H1 (cell line): ENCODE measurements at regions not wholly inside any gene's neighbourhood (a gene's known extent, or its start where the extent isn't known, plus 50 kb on each side); places are given as distances from the start of the nearest gene placed in this dataset.

ENCODE experiments used
- CTCF ChIA-PET: fragments of 300-600 bp; sonication (Branson Sonifier 250); formaldehyde crosslinking; loops from one replicate; lab custom pipeline; 2021; ENCODE audit not compliant: partially characterized antibody; lab: Charles Lee
- POLR2A ChIA-PET: fragments of 300-600 bp; sonication (Branson Sonifier 250); formaldehyde crosslinking; loops from one replicate; lab custom pipeline; 2021; ENCODE audit warnings: inconsistent platforms; ENCODE audit not compliant: partially characterized antibody; lab: Charles Lee
- DNase-seq, 2 experiments: peaks; one replicate each; pipeline versions ENCODE4 v3.0.0 to v3.0.0-alpha.2; 2010 to 2022; ENCODE audit warnings: low spot score in 2 of 2, low read depth in 1 of 2, mixed read lengths in 1 of 2
- FAIRE-seq: peaks from 2 replicates; lab custom pipeline; 2011; peaks lifted over from hg19 to GRCh38; lab: Jason Lieb, UNC
- H2AFZ ChIP-seq: 2 replicates; pipeline ENCODE4 v1.8.1; 2012; ENCODE audit warnings: low read length, inconsistent platforms
- H2AK5ac ChIP-seq: 2 replicates; pipeline ENCODE4 v1.6.1; 2013; ENCODE audit warnings: low read depth, low read length
- H2BK120ac ChIP-seq: replicated peaks from 2 replicates; pipeline ENCODE3; 2013; ENCODE audit warnings: low read depth, low read length, inconsistent platforms
- H2BK12ac ChIP-seq: 2 replicates; pipeline ENCODE4 v1.6.1; 2013; ENCODE audit warnings: low read depth, low read length
- H2BK15ac ChIP-seq: 2 replicates; pipeline ENCODE4 v1.6.1; 2013; ENCODE audit warnings: low read length
- H2BK20ac ChIP-seq: 2 replicates; pipeline ENCODE4 v1.6.1; 2013; ENCODE audit warnings: low read length
- H2BK5ac ChIP-seq: 2 replicates; pipeline ENCODE4 v1.6.1; 2013; ENCODE audit warnings: low read depth, low read length
- H3K14ac ChIP-seq: 2 replicates; pipeline ENCODE4 v1.6.1; 2013; ENCODE audit warnings: inconsistent platforms; ENCODE audit not compliant: insufficient read length
- H3K18ac ChIP-seq: 2 replicates; pipeline ENCODE4 v1.6.1; 2013; ENCODE audit warnings: low read length; ENCODE audit errors: extremely low read depth
- H3K23ac ChIP-seq: 2 replicates; pipeline ENCODE4 v1.6.1; 2013; ENCODE audit warnings: inconsistent platforms; ENCODE audit not compliant: insufficient read length
- H3K23me2 ChIP-seq: 2 replicates; pipeline ENCODE4 v1.6.1; 2013; ENCODE audit warnings: low read depth, low read length
- H3K27ac ChIP-seq: 2 replicates; pipeline ENCODE4 v1.6.1; 2011; ENCODE audit warnings: low read depth, low read length, inconsistent platforms
- H3K27me3 ChIP-seq, 4 experiments: replicated peaks in 1 of 4; 1 replicate in 1 of 4; 2 replicates in 3 of 4; pipeline versions ENCODE4 v1.6.1 to v1.8.1; 2011 to 2013; ENCODE audit warnings: low read length in 3 of 4, mild to moderate bottlenecking in 3 of 4, inconsistent platforms in 2 of 4, mixed read lengths in 2 of 4, moderate library complexity in 1 of 4; ENCODE audit not compliant: control insufficient read depth in 3 of 4, insufficient read depth in 3 of 4; ENCODE audit errors: extremely low read depth in 1 of 4
- H3K36me3 ChIP-seq, 4 experiments: 2 replicates each; pipeline versions ENCODE4 v1.6.1 to v1.8.1; 2011 to 2013; ENCODE audit warnings: mild to moderate bottlenecking in 4 of 4, low read length in 3 of 4, moderate library complexity in 2 of 4, control low read depth in 1 of 4, inconsistent platforms in 1 of 4; ENCODE audit not compliant: insufficient read depth in 4 of 4, control insufficient read depth in 2 of 4
- H3K4ac ChIP-seq: replicated peaks from 2 replicates; pipeline ENCODE3; 2013; ENCODE audit warnings: low read length, low read depth, mixed read lengths, inconsistent platforms; ENCODE audit not compliant: insufficient read length
- H3K4me1 ChIP-seq, 4 experiments: replicated peaks in 1 of 4; 1 replicate in 1 of 4; 2 replicates in 3 of 4; pipeline versions ENCODE4 v1.6.1 to v1.8.1; 2011 to 2013; ENCODE audit warnings: low read length in 3 of 4, inconsistent platforms in 2 of 4, mixed read lengths in 1 of 4; ENCODE audit not compliant: insufficient read depth in 4 of 4, control insufficient read depth in 3 of 4
- H3K4me2 ChIP-seq, 2 experiments: 2 replicates each; pipeline versions ENCODE4 v1.6.1 to v1.8.1; 2011 to 2013; ENCODE audit warnings: low read depth in 2 of 2, low read length in 2 of 2, control low read depth in 1 of 2, inconsistent platforms in 1 of 2, mild to moderate bottlenecking in 1 of 2; ENCODE audit not compliant: insufficient read depth in 1 of 2
- H3K4me3 ChIP-seq, 4 experiments: fragments of 200-600, 300-600 bp in 1 of 4; sonication (generic), shearing (Covaris generic), sonication (Bioruptor Twin) in 1 of 4; 2 replicates each; pipeline versions ENCODE4 v1.5.1 to v1.8.1; 2011 to 2016; ENCODE audit warnings: low read length in 4 of 4, low read depth in 3 of 4, control low read depth in 2 of 4, inconsistent platforms in 2 of 4, mild to moderate bottlenecking in 2 of 4, mixed read lengths in 1 of 4, moderate library complexity in 1 of 4; ENCODE audit not compliant: insufficient read depth in 2 of 4; ENCODE audit errors: extremely low read depth in 1 of 4
- H3K56ac ChIP-seq: replicated peaks from 2 replicates; pipeline ENCODE3; 2013; ENCODE audit warnings: low read depth, mild to moderate bottlenecking, mixed read lengths, low read length, inconsistent platforms; ENCODE audit not compliant: insufficient read length
- H3K79me1 ChIP-seq: 2 replicates; pipeline ENCODE4 v1.6.1; 2013; ENCODE audit warnings: low read depth, low read length, control low read depth
- H3K79me2 ChIP-seq, 2 experiments: 2 replicates each; pipeline versions ENCODE4 v1.6.1 to v1.8.1; 2012 to 2013; ENCODE audit warnings: low read length in 2 of 2, mild to moderate bottlenecking in 2 of 2, inconsistent platforms in 1 of 2; ENCODE audit not compliant: insufficient read depth in 2 of 2, control insufficient read depth in 1 of 2
- H3K9ac ChIP-seq, 4 experiments: replicated peaks in 1 of 4; 1 replicate in 1 of 4; 2 replicates in 3 of 4; pipeline versions ENCODE4 v1.6.1 to v1.8.1; 2011 to 2013; ENCODE audit warnings: low read depth in 3 of 4, low read length in 3 of 4, control low read depth in 2 of 4, mild to moderate bottlenecking in 2 of 4, moderate library complexity in 2 of 4, inconsistent platforms in 1 of 4; ENCODE audit errors: extremely low read depth in 1 of 4
- H3K9me3 ChIP-seq, 2 experiments: 2 replicates each; pipeline versions ENCODE4 v1.6.1 to v1.8.1; 2012 to 2013; ENCODE audit warnings: mild to moderate bottlenecking in 2 of 2, moderate library complexity in 2 of 2, control low read depth in 1 of 2, inconsistent platforms in 1 of 2, low read depth in 1 of 2, low read length in 1 of 2, mixed read lengths in 1 of 2; ENCODE audit not compliant: insufficient read depth in 2 of 2
- H4K20me1 ChIP-seq, 2 experiments: replicated peaks in 1 of 2; 2 replicates each; pipeline versions ENCODE3 to v1.8.1; 2011 to 2013; ENCODE audit warnings: inconsistent platforms in 2 of 2, low read length in 2 of 2, mild to moderate bottlenecking in 1 of 2; ENCODE audit not compliant: insufficient read depth in 2 of 2, control insufficient read depth in 1 of 2
- H4K5ac ChIP-seq: 2 replicates; pipeline ENCODE4 v1.6.1; 2013; ENCODE audit warnings: low read length, low read depth, mixed read lengths, inconsistent platforms; ENCODE audit not compliant: insufficient read length
- H4K8ac ChIP-seq: 2 replicates; pipeline ENCODE4 v1.8.0; 2013; ENCODE audit warnings: mild to moderate bottlenecking, moderate library complexity, low read length, inconsistent platforms; ENCODE audit not compliant: insufficient read depth; ENCODE audit errors: extremely low read depth
- H4K91ac ChIP-seq: replicated peaks from 2 replicates; pipeline ENCODE3; 2013; ENCODE audit warnings: low read length, mixed read lengths, inconsistent platforms; ENCODE audit not compliant: insufficient read length
- BRCA1 ChIP-seq: IDR thresholded peaks from 2 replicates; pipeline ENCODE4 v1.6.1; 2012; ENCODE audit warnings: low read depth, low read length, improper control_type of control experiment
- GTF2F1 ChIP-seq: IDR thresholded peaks from 2 replicates; pipeline ENCODE4 v1.6.1; 2012; ENCODE audit warnings: low read depth, low read length, improper control_type of control experiment, borderline replicate concordance
- WGBS, 2 experiments: shearing (Covaris generic) in 1 of 2; methylation state at CpG; one replicate each; pipeline versions ENCODE4 v1.1.6 to v1.1.7; 2013 to 2015; ENCODE audit warnings: low lambda C conversion rate in 2 of 2, mixed read lengths in 2 of 2, inconsistent platforms in 1 of 2, low coverage in 1 of 2, missing lambda C conversion rate in 1 of 2; ENCODE audit not compliant: insufficient replicate concordance in 2 of 2, insufficient coverage in 1 of 2, insufficient read length in 1 of 2; ENCODE audit errors: extremely low coverage in 1 of 2, missing lambda C conversion rate in 1 of 2; 5-methylcytosine and 5-hydroxymethylcytosine counted together

- Histone ChIP-seq H3K4me3 (no peak overlapping the region), H3K4me1 (no peaks in the 10 kb centered on the region; a peak in 1 of 7 replicates), H3K27ac (no peak overlapping the region), H3K23ac (no peak overlapping the region), H3K9me3 (peaks cover 0 to 7% of the 10 kb centered on the region in 2 experiments; a peak in 1 of 4 replicates), H3K79me2 (no peaks in the 10 kb centered on the region), H3K18ac (no peak overlapping the region), H4K8ac (no peak overlapping the region), H4K5ac (no peak overlapping the region), H2AK5ac (no peak overlapping the region), H3K36me3 (no peaks in the 10 kb centered on the region), H3K4ac (no peak overlapping the region), H4K20me1 (no peaks in the 10 kb centered on the region), H2BK12ac (no peak overlapping the region), H3K14ac (no peak overlapping the region), H2AFZ (no peak overlapping the region), H2BK5ac (no peak overlapping the region), H3K9ac (no peak overlapping the region), H3K4me2 (no peak overlapping the region), H2BK15ac (no peak overlapping the region), H3K56ac (no peak overlapping the region), H2BK120ac (no peak overlapping the region), H3K27me3 (no peaks in the 10 kb centered on the region), H2BK20ac (no peak overlapping the region), H3K23me2 (no peaks in the 10 kb centered on the region), H4K91ac (no peak overlapping the region), H3K79me1 (no peaks in the 10 kb centered on the region)
- CTCF ChIA-PET = no interaction called here
- WGBS, 2 experiments = 91% methylated on average over 5 of the region's 5 CpGs; no CpG with 5 or more reads in 1 of the 2 experiments
- no peak for DNase-seq
- no peak for FAIRE-seq
- TF ChIP-seq BRCA1 (no peak), GTF2F1 (no peak)
- POLR2A ChIA-PET = no interaction called here
These were observed 627.4 kb upstream of the CITED2 start for GRCh38 chr6:140001821-140002341.
